H9 (cell line): ENCODE measurements at regions not wholly inside any gene's neighbourhood (a gene's known extent, or its start where the extent isn't known, plus 50 kb on each side); places are given as distances from the start of the nearest gene placed in this dataset.

Experiments used
- DNase-seq: peaks from one replicate; pipeline ENCODE4 v3.0.0-alpha.2; 2017
- H2AFZ ChIP-seq: one replicate; pipeline ENCODE4 v1.6.1; 2013; ENCODE audit warnings: mild to moderate bottlenecking, low read length, control low read depth, moderate library complexity
- H2AK5ac ChIP-seq: 2 replicates; pipeline ENCODE4 v1.6.1; 2013; ENCODE audit warnings: low read length, control low read depth, mixed read lengths; ENCODE audit not compliant: insufficient read length
- H2BK120ac ChIP-seq: one replicate; pipeline ENCODE4 v1.6.1; 2013; ENCODE audit warnings: low read depth, mild to moderate bottlenecking, low read length, control low read depth, inconsistent platforms; ENCODE audit not compliant: poor library complexity, severe bottlenecking
- H2BK12ac ChIP-seq: 2 replicates; pipeline ENCODE4 v1.6.1; 2013; ENCODE audit warnings: low read length, control low read depth, mixed read lengths, low read depth; ENCODE audit not compliant: insufficient read length
- H2BK15ac ChIP-seq: 2 replicates; pipeline ENCODE4 v1.6.1; 2013; ENCODE audit warnings: low read depth, low read length, control low read depth
- H2BK20ac ChIP-seq: one replicate; pipeline ENCODE4 v1.6.1; 2013; ENCODE audit warnings: low read depth, mild to moderate bottlenecking, low read length, control low read depth, inconsistent platforms; ENCODE audit not compliant: poor library complexity, severe bottlenecking
- H2BK5ac ChIP-seq: 2 replicates; pipeline ENCODE4 v1.6.1; 2013; ENCODE audit warnings: low read length, control low read depth, mixed read lengths; ENCODE audit not compliant: insufficient read length
- H3K14ac ChIP-seq: 2 replicates; pipeline ENCODE4 v1.6.1; 2013; ENCODE audit warnings: low read length, control low read depth; ENCODE audit not compliant: insufficient read depth
- H3K18ac ChIP-seq: 2 replicates; pipeline ENCODE4 v1.6.1; 2013; ENCODE audit warnings: low read depth, mild to moderate bottlenecking, mixed read lengths, low read length, control low read depth; ENCODE audit not compliant: insufficient read length
- H3K23ac ChIP-seq: 2 replicates; pipeline ENCODE4 v1.6.1; 2013; ENCODE audit warnings: low read length, control low read depth, mixed read lengths, low read depth; ENCODE audit not compliant: insufficient read length
- H3K23me2 ChIP-seq: 2 replicates; pipeline ENCODE4 v1.6.1; 2013; ENCODE audit warnings: low read depth, mild to moderate bottlenecking, mixed read lengths, low read length, control low read depth; ENCODE audit not compliant: insufficient read length, poor library complexity, severe bottlenecking
- H3K27ac ChIP-seq: 2 replicates; pipeline ENCODE4 v1.5.1; 2013; ENCODE audit warnings: low read length, control low read depth, mixed read lengths, low read depth; ENCODE audit not compliant: insufficient read length
- H3K27me3 ChIP-seq: 2 replicates; pipeline ENCODE4 v1.6.1; 2013; ENCODE audit warnings: low read length, control low read depth, inconsistent platforms; ENCODE audit not compliant: insufficient read depth
- H3K4ac ChIP-seq: 2 replicates; pipeline ENCODE4 v1.6.1; 2013; ENCODE audit warnings: low read depth, mild to moderate bottlenecking, control low read depth, inconsistent platforms, low read length, moderate library complexity
- H3K4me1 ChIP-seq: 2 replicates; pipeline ENCODE4 v1.6.1; 2013; ENCODE audit warnings: low read length, control low read depth, inconsistent platforms; ENCODE audit not compliant: insufficient read depth
- H3K4me2 ChIP-seq: 2 replicates; pipeline ENCODE4 v1.6.1; 2013; ENCODE audit warnings: low read length, control low read depth, mixed read lengths; ENCODE audit not compliant: insufficient read length, insufficient read depth
- H3K56ac ChIP-seq: 2 replicates; pipeline ENCODE4 v1.6.1; 2013; ENCODE audit warnings: low read depth, mild to moderate bottlenecking, mixed read lengths, low read length, control low read depth; ENCODE audit not compliant: insufficient read length
- H3K79me1 ChIP-seq: 2 replicates; pipeline ENCODE4 v1.6.1; 2013; ENCODE audit warnings: low read depth, mild to moderate bottlenecking, moderate library complexity, low read length, control low read depth, inconsistent platforms; ENCODE audit not compliant: insufficient read depth, poor library complexity, severe bottlenecking
- H3K79me2 ChIP-seq: 2 replicates; pipeline ENCODE4 v1.6.1; 2013; ENCODE audit warnings: low read length, control low read depth, inconsistent platforms; ENCODE audit not compliant: insufficient read depth
- H3K9ac ChIP-seq: 2 replicates; pipeline ENCODE4 v1.6.1; 2013; ENCODE audit warnings: low read length, control low read depth, mixed read lengths; ENCODE audit not compliant: insufficient read length; ENCODE audit errors: extremely low read depth
- H3K9me3 ChIP-seq: one replicate; pipeline ENCODE4 v1.6.1; 2013; ENCODE audit warnings: low read depth, low read length, inconsistent platforms; ENCODE audit not compliant: control insufficient read depth
- H3T11ph ChIP-seq: one replicate; pipeline ENCODE4 v1.6.1; 2013; ENCODE audit warnings: mild to moderate bottlenecking, low read length, control low read depth, inconsistent platforms
- H4K20me1 ChIP-seq: one replicate; pipeline ENCODE4 v1.6.1; 2013; ENCODE audit not compliant: control insufficient read depth, insufficient read length, insufficient read depth
- H4K5ac ChIP-seq: 2 replicates; pipeline ENCODE4 v1.6.1; 2013; ENCODE audit warnings: low read depth, mild to moderate bottlenecking, mixed read lengths, low read length, control low read depth; ENCODE audit not compliant: insufficient read length
- H4K8ac ChIP-seq: replicated peaks from 2 replicates; pipeline ENCODE4 v1.6.1; 2013; ENCODE audit warnings: low read length, control low read depth, mixed read lengths, low read depth; ENCODE audit not compliant: insufficient read length
- H4K91ac ChIP-seq: 2 replicates; pipeline ENCODE4 v1.6.1; 2013; ENCODE audit warnings: low read depth, mild to moderate bottlenecking, moderate library complexity, mixed read lengths, low read length, control low read depth; ENCODE audit not compliant: insufficient read length
- H3K27ac Mint-ChIP-seq, 3 experiments: 2 replicates in 2 of 3; 3 replicates in 1 of 3; pipeline ENCODE4 v1.8.0; 2020 to 2021; ENCODE audit warnings: mixed read lengths in 3 of 3, mild to moderate bottlenecking in 1 of 3, moderate library complexity in 1 of 3
- H3K27me3 Mint-ChIP-seq: 2 replicates; pipeline ENCODE4 v1.8.0; 2021; ENCODE audit warnings: low read depth, mild to moderate bottlenecking, moderate library complexity, mixed read lengths
- H3K36me3 Mint-ChIP-seq, 3 experiments: 2 replicates in 2 of 3; 3 replicates in 1 of 3; pipeline ENCODE4 v1.8.0; 2020 to 2021; ENCODE audit warnings: low read depth in 3 of 3, mixed read lengths in 3 of 3; ENCODE audit not compliant: insufficient read depth in 1 of 3
- H3K4me1 Mint-ChIP-seq, 2 experiments: 2 replicates each; pipeline ENCODE4 v1.8.0; 2020; ENCODE audit warnings: mixed read lengths in 2 of 2
- H3K4me3 Mint-ChIP-seq, 2 experiments: 2 replicates in 1 of 2; 3 replicates in 1 of 2; pipeline ENCODE4 v1.8.0; 2020 to 2021; ENCODE audit warnings: mild to moderate bottlenecking in 2 of 2, mixed read lengths in 2 of 2, moderate library complexity in 1 of 2
- H3K9me3 Mint-ChIP-seq, 2 experiments: 2 replicates in 1 of 2; 3 replicates in 1 of 2; pipeline ENCODE4 v1.8.0; 2020; ENCODE audit warnings: mild to moderate bottlenecking in 2 of 2, mixed read lengths in 2 of 2, moderate library complexity in 1 of 2
- CTCF ChIP-seq: fragments of 200-600 bp; sonication (generic); conservative IDR thresholded peaks from 3 replicates; pipeline ENCODE4 v1.8.0; 2021; ENCODE audit warnings: antibody characterized with exemption, mild to moderate bottlenecking
- WGBS: extraction: QIAGEN DNeasy Blood & Tissue Kit; methylation state at CpG from one replicate; pipeline ENCODE4 v1.1.7; 2013; ENCODE audit warnings: missing lambda C conversion rate, low lambda C conversion rate, mixed read lengths; ENCODE audit not compliant: insufficient read length; ENCODE audit errors: extremely low coverage; 5-methylcytosine and 5-hydroxymethylcytosine counted together

GRCh38 chr10:10967029-10967428 is 50.6 kb upstream of the CELF2 start:
- Histone ChIP-seq H2BK5ac (no peak overlapping the region), H3K27ac (no peak overlapping the region), H2AFZ (no peak overlapping the region), H4K20me1 (no peaks in the 10 kb centered on the region), H3K4me1 (no peaks in the 10 kb centered on the region), H2BK15ac (no peak overlapping the region), H3K56ac (no peak overlapping the region), H2BK12ac (no peak overlapping the region), H3K4ac (no peak overlapping the region), H3K9me3 (no peaks in the 10 kb centered on the region), H3K9ac (no peak overlapping the region), H3K14ac (no peak overlapping the region), H2AK5ac (no peak overlapping the region), H2BK20ac (no peak overlapping the region), H4K8ac (no peak overlapping the region), H3T11ph (no peak overlapping the region), H3K23me2 (no peaks in the 10 kb centered on the region), H4K5ac (no peak overlapping the region), H3K79me1 (no peaks in the 10 kb centered on the region), H3K23ac (no peak overlapping the region), H3K4me2 (no peak overlapping the region), H2BK120ac (no peak overlapping the region), H3K79me2 (no peaks in the 10 kb centered on the region), H3K18ac (no peak overlapping the region), H4K91ac (no peak overlapping the region), H3K27me3 (no peaks in the 10 kb centered on the region)
- Mint-ChIP-seq H3K36me3 (no peaks in the 10 kb centered on the region), H3K27ac (no peak overlapping the region), H3K4me1 (no peaks in the 10 kb centered on the region), H3K27me3 (peaks cover 4% of the 10 kb centered on the region; the same call in 1 of the 2 replicates), H3K4me3 (no peak overlapping the region), H3K9me3 (no peaks in the 10 kb centered on the region)
- no CpG with 5 or more reads among the region's 10 CpGs for WGBS
- no peak for DNase-seq
- TF ChIP-seq CTCF: no peak
